PC-9 (cell line): ENCODE measurements at regions not wholly inside any gene's neighbourhood (a gene's known extent, or its start where the extent isn't known, plus 50 kb on each side); places are given as distances from the start of the nearest gene placed in this dataset.

ENCODE experiments used
- BruUV-seq: library from RNA; stranded (reverse); fragments of 400-500 nt; replicated peaks from 2 replicates; lab custom pipeline; 2021; lab: Mats Ljungman, UMichigan
- CTCF ChIA-PET: fragments of 300-600 bp; sonication (Branson Sonifier 250); formaldehyde crosslinking; loops from one replicate; lab custom pipeline; 2022; ENCODE audit warnings: antibody characterized with exemption; lab: Charles Lee
- POLR2A ChIA-PET: fragments of 300-600 bp; sonication (Branson Sonifier 250); formaldehyde crosslinking; loops from one replicate; lab custom pipeline; 2022; ENCODE audit warnings: antibody characterized with exemption; ENCODE audit not compliant: unreplicated experiment; lab: Charles Lee
- DNase-seq, 2 experiments: peaks; one replicate each; pipeline versions ENCODE4 v3.0.0 to v3.0.0-alpha.2; 2015 to 2022; ENCODE audit warnings: mixed read lengths in 1 of 2
- H2AFZ ChIP-seq: fragments of 200-600 bp; sonication (generic); 2 replicates; pipeline ENCODE4 v1.8.1; 2017; ENCODE audit warnings: antibody characterized with exemption
- H3F3A ChIP-seq: fragments of 200-600 bp; sonication (generic); 2 replicates; pipeline ENCODE4 v1.8.1; 2017; ENCODE audit warnings: antibody characterized with exemption, mild to moderate bottlenecking, low read depth; ENCODE audit not compliant: insufficient read depth
- H3K27ac ChIP-seq: fragments of 200-600 bp; sonication (generic); 2 replicates; pipeline ENCODE4 v1.6.1; 2016; ENCODE audit warnings: mixed run types
- H3K27me3 ChIP-seq: fragments of 200-600 bp; sonication (generic); 2 replicates; pipeline ENCODE4 v1.6.1; 2016; ENCODE audit warnings: low read depth, mixed run types; ENCODE audit not compliant: insufficient read depth
- H3K36me3 ChIP-seq: fragments of 200-600 bp; sonication (generic); 2 replicates; pipeline ENCODE4 v1.6.1; 2016; ENCODE audit warnings: low read depth, mixed run types
- H3K4me1 ChIP-seq: fragments of 200-600 bp; sonication (generic); replicated peaks from 2 replicates; pipeline ENCODE4 v1.6.1; 2016; ENCODE audit warnings: mixed run types; ENCODE audit not compliant: insufficient read depth
- H3K4me2 ChIP-seq: fragments of 200-600 bp; sonication (generic); 2 replicates; pipeline ENCODE4 v1.6.1; 2017; ENCODE audit warnings: mixed run types
- H3K4me3 ChIP-seq: fragments of 200-600 bp; sonication (generic); 2 replicates; pipeline ENCODE4 v1.6.1; 2016; ENCODE audit warnings: mixed run types
- H3K79me2 ChIP-seq: fragments of 200-600 bp; sonication (generic); 2 replicates; pipeline ENCODE4 v1.6.1; 2017; ENCODE audit warnings: low read depth, mixed run types
- H3K9me2 ChIP-seq: fragments of 200-600 bp; sonication (generic); 2 replicates; pipeline ENCODE4 v1.8.1; 2017; ENCODE audit warnings: mild to moderate bottlenecking; ENCODE audit not compliant: insufficient read depth
- H3K9me3 ChIP-seq: fragments of 200-600 bp; sonication (generic); 2 replicates; pipeline ENCODE4 v1.8.1; 2016; ENCODE audit warnings: low read depth; ENCODE audit not compliant: insufficient read depth
- H4K20me1 ChIP-seq: fragments of 200-600 bp; sonication (generic); 2 replicates; pipeline ENCODE4 v1.8.1; 2017; ENCODE audit not compliant: insufficient read depth
- EZH2 ChIP-seq: fragments of 200-600 bp; sonication (generic); IDR thresholded peaks from 2 replicates; pipeline ENCODE4 v1.8.0; 2017; ENCODE audit warnings: antibody characterized with exemption, low read depth
- intact Hi-C: fragments of 100-400 bp; cut with micrococcal nuclease; formaldehyde crosslinking; loops from one replicate; pipeline ENCODE4 v1.10.0; 2022; ENCODE audit not compliant: unreplicated experiment
- TF ChIP-seq, protein P1 (sequence below): fragments of 200-600 bp; sonication (generic); conservative IDR thresholded peaks from 2 replicates; pipeline ENCODE4 v1.6.1; 2017; ENCODE audit warnings: mixed run types, antibody characterized with exemption, mild to moderate bottlenecking, moderate library complexity

DNA sequence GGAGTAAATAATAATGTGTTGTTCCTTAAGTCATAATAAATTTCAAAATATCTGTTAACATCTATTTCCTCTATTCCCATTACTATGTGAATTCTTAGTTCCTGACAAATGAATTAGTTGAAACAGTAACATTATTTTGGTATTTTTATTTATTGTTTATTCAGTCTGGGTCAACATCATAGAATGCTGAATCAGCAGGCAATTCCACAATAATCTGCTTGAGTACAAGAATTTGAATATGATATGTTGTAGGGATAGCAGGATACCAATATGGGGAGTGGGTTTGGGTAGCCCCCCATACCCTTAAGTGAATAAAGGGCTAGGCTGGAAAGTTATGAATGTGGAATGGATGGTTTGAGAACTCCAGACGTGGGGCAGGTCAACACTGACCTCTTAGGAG lies 373.2 kb upstream of the CHD6 start:
- H3K4me1 ChIP-seq, result no peaks in the 10 kb centered on the region
- no peak overlapping the region for H3K4me2 ChIP-seq
- no peaks in the 10 kb centered on the region for H3K36me3 ChIP-seq
- no peak overlapping the region for H3K27ac ChIP-seq
- ChIA-PET CTCF (no interaction called here), POLR2A (no interaction called here)
- no peaks in the 10 kb centered on the region for H4K20me1 ChIP-seq
- H3K79me2 ChIP-seq, result no peaks in the 10 kb centered on the region
- H3K4me3 ChIP-seq, result no peak overlapping the region
- H3F3A ChIP-seq, result no peaks in the 10 kb centered on the region
- DNase-seq, result no peak
- intact Hi-C loops, result no loop called here
- no peak overlapping the region for H2AFZ ChIP-seq
- no peak for TF ChIP-seq EZH2
- TF ChIP-seq, protein P1, sequence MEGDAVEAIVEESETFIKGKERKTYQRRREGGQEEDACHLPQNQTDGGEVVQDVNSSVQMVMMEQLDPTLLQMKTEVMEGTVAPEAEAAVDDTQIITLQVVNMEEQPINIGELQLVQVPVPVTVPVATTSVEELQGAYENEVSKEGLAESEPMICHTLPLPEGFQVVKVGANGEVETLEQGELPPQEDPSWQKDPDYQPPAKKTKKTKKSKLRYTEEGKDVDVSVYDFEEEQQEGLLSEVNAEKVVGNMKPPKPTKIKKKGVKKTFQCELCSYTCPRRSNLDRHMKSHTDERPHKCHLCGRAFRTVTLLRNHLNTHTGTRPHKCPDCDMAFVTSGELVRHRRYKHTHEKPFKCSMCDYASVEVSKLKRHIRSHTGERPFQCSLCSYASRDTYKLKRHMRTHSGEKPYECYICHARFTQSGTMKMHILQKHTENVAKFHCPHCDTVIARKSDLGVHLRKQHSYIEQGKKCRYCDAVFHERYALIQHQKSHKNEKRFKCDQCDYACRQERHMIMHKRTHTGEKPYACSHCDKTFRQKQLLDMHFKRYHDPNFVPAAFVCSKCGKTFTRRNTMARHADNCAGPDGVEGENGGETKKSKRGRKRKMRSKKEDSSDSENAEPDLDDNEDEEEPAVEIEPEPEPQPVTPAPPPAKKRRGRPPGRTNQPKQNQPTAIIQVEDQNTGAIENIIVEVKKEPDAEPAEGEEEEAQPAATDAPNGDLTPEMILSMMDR, result no peak
- H3K9me2 ChIP-seq, result no peaks in the 10 kb centered on the region
- no TSS peak for BruUV-seq
- H3K9me3 ChIP-seq, result no peaks in the 10 kb centered on the region
- H3K27me3 ChIP-seq, result peaks cover 7% of the 10 kb centered on the region; the same call in 1 of the 2 replicates

DNA sequence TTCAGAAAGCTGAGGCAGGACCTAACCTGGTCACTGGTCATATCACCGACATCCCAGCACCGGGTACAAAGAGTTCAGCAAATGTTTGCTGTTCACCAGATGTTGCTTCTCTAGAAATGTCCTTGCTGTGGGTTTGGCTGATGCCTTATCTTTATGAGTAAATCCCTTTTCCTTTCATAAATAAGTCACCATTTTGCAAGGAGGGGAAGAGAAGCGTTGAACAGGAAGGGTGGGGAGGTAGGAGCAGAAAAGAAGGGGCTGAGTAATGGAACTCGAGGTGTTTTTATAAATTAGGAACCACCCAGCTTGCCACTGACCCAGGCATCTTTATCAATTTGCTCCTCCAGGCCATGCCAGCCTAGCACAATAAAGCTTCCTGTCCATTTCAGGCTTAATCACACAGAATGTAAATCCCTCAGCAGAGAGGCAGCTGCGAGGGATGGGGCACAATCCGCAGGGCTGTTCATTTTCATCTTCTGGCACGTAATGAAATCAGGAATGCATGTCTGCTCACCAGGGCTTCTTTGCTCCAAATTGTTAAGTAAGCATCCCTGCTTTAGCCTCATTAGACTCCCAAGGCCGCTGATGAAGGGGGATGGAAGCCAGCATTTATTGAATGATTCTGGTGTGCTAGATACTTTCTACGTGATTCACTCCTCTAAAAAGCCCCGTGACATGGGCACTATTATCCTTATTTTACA lies 371.9 kb upstream of the CHD6 start:
- no peaks in the 10 kb centered on the region for H3K79me2 ChIP-seq
- H2AFZ ChIP-seq, result no peak overlapping the region
- H3K27me3 ChIP-seq, result peaks cover 7% of the 10 kb centered on the region; the same call in 1 of the 2 replicates
- intact Hi-C loops, result no loop called here
- no peaks in the 10 kb centered on the region for H3K9me3 ChIP-seq
- no peak for DNase-seq
- no peaks in the 10 kb centered on the region for H4K20me1 ChIP-seq
- H3K4me1 ChIP-seq, result no peaks in the 10 kb centered on the region
- CTCF ChIA-PET, result no interaction called here
- no peaks in the 10 kb centered on the region for H3K9me2 ChIP-seq
- no peaks in the 10 kb centered on the region for H3F3A ChIP-seq
- TF ChIP-seq, protein P1, result no peak
- TF ChIP-seq EZH2, result no peak
- POLR2A ChIA-PET, result no interaction called here
- no peak overlapping the region for H3K4me2 ChIP-seq
- H3K4me3 ChIP-seq, result no peak overlapping the region
- no TSS peak for BruUV-seq
- no peak overlapping the region for H3K27ac ChIP-seq
- no peaks in the 10 kb centered on the region for H3K36me3 ChIP-seq

DNA sequence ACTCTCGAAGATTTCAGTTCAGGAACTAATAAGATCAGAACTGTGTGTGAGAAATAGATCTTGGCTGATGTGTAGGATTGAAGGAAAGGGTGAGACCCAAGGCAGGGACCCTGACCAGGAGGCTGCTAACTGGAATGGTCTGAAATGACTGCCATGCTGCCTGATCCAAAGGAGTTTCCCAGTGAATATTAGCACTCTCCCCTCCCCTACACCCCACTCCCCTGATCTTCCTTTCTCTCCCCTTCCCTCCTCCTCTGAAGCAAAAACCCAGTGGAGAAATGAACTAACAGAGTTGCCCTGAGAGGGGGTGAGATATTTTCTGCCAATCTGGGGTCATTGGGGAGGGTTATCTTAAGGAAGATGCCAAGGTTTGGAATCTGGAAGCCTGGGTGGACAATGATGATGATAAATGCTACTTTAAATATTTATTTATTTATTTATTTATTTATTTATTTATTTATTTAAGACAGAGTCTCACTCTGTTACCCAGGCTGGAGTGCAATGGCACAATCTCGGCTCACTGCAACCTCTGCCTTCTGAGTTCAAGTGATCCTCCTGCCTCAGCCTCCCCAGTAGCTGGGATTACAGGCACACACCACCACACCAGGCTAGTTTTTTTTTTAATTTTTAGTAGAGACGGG lies 371.0 kb upstream of the CHD6 start:
- TF ChIP-seq EZH2, result no peak
- TF ChIP-seq, protein P1, result no peak
- POLR2A ChIA-PET, result no interaction called here
- Histone ChIP-seq H3K9me3 (no peaks in the 10 kb centered on the region), H3K9me2 (no peaks in the 10 kb centered on the region), H3K4me3 (no peak overlapping the region), H2AFZ (no peak overlapping the region), H3K27me3 (peaks cover 7% of the 10 kb centered on the region; the same call in 1 of the 2 replicates), H3F3A (no peaks in the 10 kb centered on the region), H3K4me2 (no peak overlapping the region), H3K36me3 (no peaks in the 10 kb centered on the region), H3K79me2 (no peaks in the 10 kb centered on the region), H4K20me1 (no peaks in the 10 kb centered on the region), H3K27ac (no peak overlapping the region), H3K4me1 (no peaks in the 10 kb centered on the region)
- no peak for DNase-seq
- CTCF ChIA-PET, result no interaction called here
- BruUV-seq, result no TSS peak
- intact Hi-C loops, result no loop called here
